CD4-positive, alpha-beta T cell treated with Interleukin-2 at 100 ng/mL for 4 hours (primary cell): ENCODE measurements at regions not wholly inside any gene's neighbourhood (a gene's known extent, or its start where the extent isn't known, plus 50 kb on each side); places are given as distances from the start of the nearest gene placed in this dataset.
"Not testable (repeated sequence)": the region's sequence is repeated elsewhere in the genome, so short reads cannot be mapped to it uniquely, and the experiment has no call there.

Source experiments
- DNase-seq: peaks from one replicate; pipeline ENCODE4 v3.0.0-alpha.2; 2020; ENCODE audit warnings: low spot score

DNA sequence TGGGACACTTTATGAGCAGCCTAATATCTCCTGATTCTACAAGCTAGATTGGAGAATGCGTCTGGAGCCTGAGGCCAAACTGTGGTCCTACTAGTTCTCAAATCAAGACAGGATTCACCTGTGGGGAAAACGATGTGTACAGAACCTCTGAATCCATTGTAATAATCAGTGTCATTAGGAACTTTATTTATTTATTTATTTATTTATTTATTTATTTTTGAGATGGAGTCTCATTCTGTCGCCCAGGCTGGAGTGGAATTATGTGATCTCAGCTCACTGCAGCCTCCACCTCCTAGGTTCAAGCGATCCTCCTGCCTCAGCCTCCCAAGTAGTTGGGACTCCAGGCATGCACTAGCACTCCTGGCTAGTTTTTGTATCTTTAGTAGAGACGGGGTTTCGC, 52.6 kb upstream of the KIF26B start:
- DNase-seq = not testable (repeated sequence)

DNA sequence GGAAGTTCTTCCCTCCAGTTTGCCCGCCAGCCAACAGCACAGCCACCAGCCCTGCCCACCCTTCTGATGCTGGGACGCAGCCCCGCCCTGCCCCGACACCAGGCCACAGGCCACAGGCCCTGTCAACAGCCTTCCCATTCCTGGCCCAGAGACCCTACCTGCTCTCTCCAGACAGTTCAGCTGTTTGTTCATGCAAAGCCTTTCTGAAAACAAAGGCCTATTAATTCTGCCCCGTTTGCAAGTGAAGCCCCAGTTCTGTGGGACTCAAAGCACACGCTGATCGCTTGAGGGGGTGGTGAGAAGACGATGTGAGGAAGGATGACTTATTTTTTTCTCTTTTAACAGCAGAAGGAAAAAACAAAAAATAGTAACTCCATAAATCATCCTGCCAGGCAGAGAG, 55.4 kb upstream of the KIF26B start:
- no peak for DNase-seq

DNA sequence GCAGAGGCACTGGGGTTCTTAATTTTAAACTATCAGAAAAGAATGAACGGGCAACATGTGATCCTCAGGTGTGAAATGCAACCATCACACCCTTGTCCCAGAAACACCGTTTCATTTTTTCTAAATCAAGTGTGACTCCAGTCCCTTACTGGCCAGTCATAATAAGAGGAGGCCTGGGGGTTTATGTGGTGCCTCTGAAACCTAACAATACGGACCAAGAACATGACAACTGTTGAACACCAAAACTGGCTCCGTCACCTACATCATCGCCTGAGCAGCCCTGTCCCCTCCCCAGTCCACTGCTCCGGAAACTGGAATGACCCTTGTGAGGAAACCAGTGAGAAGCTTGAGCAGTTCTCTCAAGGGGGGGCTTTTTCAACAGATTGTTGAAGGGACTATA, 55.9 kb upstream of the KIF26B start:
- DNase-seq = no peak

DNA sequence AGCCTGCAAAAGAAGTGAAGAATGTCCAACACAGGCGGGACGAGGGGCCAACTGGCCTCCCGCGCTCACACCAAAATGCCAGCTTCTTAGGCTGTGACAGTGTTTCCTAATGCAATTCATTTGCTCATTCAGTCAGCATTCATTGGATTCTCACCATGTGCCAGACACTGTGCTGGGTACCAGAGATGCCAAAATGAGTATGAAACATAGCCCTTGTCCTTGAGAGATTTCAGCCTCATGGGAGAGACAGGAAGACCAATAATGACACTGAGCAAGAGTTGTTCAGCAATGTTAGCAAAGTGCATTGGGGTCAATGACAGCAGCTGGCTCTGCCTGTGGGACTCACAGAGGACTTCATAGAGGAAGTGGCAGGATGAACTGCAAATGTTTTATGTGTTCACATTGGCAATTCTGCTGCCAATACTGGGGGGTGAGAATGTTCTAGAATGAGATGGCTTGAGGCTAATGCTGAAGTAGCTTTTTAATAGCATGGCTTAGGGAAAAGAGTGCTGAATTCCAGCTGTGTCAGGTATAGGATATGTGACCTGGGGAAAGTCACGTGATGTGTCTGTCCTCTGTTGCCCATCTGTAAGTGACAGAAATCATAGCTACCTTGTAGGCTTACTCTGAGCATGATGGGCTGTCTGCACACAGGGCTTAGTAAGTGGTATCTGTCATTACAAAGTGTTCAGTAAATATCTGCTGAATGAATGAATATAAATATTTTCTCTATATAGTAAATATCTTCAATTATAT, 58.3 kb upstream of the KIF26B start:
- no peak for DNase-seq

GRCh38 chr1:245095903-245096302, 58.9 kb upstream of the KIF26B start:
- no peak for DNase-seq

DNA sequence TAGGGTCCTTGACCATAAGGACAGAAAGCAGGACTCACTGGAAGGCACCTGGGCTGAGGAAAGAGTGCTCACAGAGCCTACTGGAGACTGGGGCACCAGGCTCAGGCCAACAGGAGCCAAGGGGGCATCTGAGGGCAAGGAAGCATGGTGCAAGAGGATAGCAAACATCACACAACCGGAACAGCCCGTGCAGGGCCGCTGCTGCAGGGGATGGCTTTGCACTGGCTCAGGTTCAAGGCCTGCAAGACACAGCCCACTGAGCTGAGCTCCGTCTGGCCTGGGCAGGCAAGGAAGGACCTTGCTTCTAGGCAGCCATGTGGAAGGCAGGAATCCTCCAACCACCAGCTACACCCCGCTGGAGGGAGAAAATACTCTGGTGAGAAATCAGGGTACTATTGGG, 59.8 kb upstream of the KIF26B start:
- DNase-seq = no peak

DNA sequence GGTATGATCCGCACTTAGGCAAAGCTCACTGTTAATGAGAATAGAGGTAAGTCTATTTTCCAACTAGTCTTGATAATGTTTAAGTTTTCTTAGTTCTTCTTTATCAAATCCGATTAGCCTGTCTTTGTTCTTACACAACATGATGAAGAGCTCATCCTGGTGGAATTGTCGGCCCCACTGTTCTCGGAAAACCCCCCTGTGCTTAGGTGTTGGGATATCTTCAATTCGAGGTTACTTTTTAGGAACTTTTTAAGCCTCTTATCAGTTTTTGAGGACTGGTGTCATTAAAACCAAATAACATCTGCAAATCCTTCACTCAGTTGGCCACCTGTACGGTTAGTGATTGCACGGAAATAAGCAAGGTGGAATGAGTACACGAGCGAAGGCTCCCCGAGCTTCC, 60.7 kb upstream of the KIF26B start:
- DNase-seq = no peak

DNA sequence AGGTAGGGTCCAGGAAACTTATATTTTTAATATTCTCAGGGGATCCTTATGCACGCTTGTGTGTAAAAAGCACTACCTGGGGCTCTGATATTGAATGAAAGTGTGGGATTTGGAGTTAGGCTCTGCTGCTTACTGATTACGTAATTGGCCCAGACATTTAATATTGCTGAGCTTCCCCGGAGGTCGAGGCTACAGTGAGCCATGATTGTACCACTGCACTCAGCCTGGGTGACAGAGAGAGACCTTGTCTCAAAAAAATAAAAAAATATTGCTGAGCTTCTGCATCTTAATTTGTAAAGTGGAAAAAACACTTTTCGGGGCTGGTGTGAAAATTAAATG, 62.2 kb upstream of the KIF26B start:
- DNase-seq = no peak

DNA sequence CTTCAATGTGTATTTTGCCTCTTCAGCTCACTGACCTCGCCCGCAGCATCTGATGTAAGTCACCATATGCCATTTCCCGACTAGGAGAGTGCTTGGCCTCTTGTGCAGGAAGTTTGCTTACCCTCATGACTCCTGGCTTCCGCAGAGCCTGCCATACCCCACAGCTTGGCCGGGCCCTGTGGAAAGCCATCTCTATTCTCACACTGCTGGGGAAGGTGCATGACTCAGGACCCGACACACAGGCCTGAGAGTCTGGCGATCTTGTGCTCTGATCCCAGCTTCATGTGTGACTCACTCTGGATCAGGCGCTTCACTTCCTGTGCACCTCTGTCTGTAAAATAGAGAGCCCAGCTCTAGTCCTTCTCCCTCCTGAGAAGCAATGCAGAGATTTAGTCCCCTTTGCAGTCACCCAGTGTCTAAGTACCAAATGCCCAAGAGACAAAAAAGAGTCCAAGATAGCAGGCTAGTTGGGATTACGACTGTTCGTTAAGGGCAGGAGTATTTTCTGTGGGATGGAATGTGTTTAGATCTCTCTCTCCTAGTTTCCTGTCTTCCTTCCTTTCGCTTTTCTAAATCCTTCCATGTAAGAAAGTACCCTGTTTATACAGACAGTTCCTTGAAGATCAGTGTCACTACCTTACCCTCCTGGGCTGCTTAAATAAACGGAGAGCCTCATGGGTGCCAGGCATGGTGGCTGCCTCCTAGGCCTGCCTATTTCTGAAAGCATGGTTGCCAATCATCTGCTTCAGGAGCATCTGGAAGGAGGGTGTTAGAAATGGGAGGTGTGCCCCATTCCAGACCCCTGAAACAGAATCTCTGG, 62.8 kb upstream of the KIF26B start:
- DNase-seq = no peak

- no peak for DNase-seq
Measured at GRCh38 chr1:245091171-245091621, 63.6 kb upstream of the KIF26B start.

DNA sequence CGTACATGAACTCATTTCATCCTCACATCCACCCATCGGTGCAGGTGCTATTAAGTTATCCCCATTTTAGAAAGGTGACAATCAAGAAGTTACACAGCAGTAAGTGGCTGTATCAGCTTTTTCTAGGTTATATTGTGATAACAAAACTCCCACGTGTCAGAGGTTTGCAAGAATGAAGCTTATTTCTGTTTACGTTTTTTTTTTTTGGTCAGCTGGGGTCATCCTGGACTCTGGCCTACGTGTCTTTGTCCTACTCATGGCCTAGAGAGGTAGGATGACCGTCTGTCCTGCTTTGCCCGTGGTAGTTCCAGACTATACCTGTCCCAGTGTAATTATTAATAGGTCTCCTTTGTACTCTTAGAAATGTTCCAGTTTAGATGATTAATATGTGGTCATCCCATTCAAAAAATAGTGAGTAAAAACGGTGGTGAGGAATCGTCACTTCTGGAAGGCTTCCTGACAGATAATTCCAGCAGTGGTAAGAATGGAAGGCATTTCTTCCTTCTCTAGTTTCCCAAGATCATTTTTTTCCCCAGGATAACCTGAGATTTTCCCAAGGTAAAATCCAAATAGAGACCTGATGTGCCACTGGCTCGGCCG, 64.2 kb upstream of the KIF26B start:
- no peak for DNase-seq

- no peak for DNase-seq
Measured at GRCh38 chr1:245087723-245088122, 67.1 kb upstream of the KIF26B start.

DNA sequence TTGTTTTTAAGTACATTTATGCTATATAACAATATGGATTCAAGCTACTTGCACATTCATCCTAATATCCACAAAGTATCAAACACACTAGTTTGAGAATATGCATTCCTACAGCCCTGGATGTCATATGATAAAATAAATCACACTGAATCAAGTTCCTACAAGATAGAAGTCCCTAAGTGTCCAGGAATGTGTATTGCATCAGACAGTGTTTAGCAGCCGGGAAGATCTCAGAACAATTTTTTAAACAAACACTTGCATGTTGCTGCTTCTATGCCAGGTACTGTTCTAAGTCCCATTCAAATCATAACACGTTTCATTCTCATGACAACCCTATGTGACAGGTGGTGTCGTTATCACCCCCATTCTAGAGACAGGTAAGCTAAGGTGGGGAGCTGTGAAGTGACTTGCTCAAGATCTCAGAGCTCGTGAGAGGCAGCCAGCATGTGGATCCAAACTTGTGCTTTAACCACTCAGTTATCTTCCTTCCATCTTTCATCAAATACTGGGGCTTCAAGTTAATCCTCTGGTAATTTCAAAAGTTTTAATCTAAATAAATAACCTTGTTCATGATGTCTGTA, 68.3 kb upstream of the KIF26B start:
- no peak for DNase-seq

DNA sequence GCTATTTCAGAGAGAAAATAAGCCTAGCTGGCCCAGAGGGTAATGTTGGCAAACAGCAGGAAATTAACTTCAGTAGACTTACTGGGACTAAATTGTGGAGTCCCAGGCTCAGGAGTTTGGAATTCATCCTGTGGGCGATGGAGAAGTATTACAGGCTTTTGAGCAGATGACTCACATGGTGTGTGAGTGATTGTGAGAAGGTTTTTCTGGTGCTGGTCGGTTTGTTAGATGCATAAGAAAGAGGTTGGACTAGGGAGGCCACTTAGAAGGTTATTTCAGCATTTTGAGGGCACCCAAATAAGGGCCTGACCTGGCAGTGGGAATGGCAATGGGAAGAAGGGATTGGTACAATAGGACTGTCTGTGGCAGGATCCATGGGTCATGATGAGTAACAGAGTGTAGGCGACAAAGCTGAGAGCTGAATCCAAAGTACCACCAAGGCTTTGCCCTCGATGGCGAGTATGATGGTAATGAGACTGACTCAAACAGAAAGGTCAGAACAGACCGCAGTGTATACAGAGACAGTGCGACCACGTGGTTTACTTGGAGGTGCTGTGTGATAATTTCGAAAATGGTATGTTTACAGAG, 69.2 kb upstream of the KIF26B start:
- no peak for DNase-seq

- no peak for DNase-seq
Measured at GRCh38 chr1:245084551-245084950, 70.2 kb upstream of the KIF26B start.

DNA sequence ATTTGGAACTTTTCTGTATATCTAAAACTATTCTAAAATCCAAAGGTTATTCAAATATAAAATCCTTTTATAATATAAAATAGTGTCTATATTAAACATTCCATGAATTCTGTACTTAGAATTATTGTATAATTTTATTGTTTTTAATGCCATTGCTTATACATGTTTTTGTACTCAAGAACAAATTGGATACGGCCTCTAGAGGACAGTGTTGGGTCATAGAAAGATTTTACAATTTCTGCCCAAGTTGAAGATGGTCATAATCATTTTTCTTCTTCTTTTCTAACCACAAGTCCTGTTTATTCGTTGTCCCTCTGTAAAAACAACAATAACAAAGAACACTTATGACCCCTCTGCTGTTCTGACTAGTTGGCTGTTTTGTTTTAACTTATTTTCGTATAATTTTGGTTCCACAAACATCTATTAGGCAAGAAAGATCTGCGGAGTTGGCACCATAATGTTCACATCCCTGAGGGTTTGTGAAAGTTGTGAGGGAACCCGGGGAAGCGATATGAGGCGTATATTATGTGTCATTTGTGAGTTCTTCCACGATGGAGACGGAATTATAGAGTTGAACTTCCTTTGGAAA, 75.7 kb upstream of the KIF26B start:
- no peak for DNase-seq

DNA sequence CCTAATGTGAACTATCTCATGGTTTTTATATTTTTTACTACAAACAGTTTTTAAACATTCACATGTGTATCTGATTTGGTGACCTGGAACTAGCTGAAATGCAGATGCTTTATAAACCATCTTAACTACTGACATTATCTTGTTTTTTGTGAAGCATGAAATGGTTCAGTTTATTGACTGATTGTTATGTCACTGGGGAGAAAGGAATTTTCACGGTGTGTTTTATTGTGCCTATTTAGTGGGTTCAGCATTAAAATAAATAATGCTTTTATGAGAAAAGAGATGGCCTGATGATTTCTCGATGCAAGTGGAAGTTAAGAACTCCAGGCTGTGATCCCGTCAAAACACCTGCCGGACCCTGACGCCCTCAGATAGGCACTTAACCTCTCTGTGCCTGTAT, 79.9 kb upstream of the KIF26B start:
- no peak for DNase-seq

GRCh38 chr1:245074232-245074747, 80.5 kb upstream of the KIF26B start:
- DNase-seq = no peak

- DNase-seq = no peak
Measured at GRCh38 chr1:245070836-245071615, 83.8 kb upstream of the KIF26B start.

DNA sequence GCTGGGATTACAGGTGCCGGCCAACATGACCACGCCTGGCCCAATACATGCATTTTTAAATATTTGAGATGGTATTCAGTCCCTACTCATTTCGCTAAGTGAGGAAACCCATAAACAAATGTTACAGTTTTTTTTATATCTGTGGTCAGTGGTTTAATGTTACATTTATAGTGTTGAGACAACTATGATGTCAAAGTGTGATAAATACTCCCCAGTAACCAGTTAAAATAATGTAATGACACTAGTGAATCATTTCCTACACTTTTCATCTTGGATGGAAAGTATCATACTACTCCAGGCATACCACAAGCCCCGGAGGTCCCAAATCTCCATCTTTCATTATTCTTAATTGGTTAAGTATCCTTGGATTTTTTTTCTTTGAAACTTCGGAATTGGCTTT, 87.5 kb upstream of the KIF26B start:
- DNase-seq = no peak

- DNase-seq = no peak
Measured at GRCh38 chr1:245062741-245063305, 92.0 kb upstream of the KIF26B start.
